ENCODE measurements at regions not wholly inside any gene's neighbourhood (a gene's known extent, or its start where the extent isn't known, plus 50 kb on each side); places are given as distances from the start of the nearest gene placed in this dataset.
A peak's percentile ranks its signal among the peaks of the same experiment; 100 is the strongest.

DNA sequence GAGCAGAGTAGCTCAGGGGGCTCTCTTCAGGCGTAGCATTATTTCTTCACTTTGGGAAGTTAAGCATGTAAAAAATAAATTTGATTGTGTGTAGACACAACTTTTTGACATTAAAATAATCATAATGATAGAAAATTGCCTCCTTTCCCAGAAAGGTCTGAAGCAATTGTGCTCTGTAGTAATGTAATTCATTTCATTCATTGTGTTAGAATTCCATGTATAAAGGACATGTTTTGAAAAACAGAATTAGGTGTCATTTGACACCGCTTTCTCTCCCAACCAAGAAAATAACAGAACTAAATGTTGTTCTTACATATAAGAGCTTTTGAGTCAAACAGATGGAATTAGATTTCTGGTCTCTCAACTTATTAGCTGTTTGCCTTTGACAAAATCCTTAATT lies 1064.2 kb upstream of the FAM98A start:
- Histone ChIP-seq H3K4me1 (ENCODE audit: control insufficient read depth in 5 of 5, insufficient read depth in 5 of 5, low read length in 5 of 5) (peaks cover 0 to 3% (median 0%) of the 10 kb centered on the region in 5 donors), H3K9ac (ENCODE audit: insufficient read depth in 1 of 2, low read length in 2 of 2) (no peak overlapping the region), H3K9me3 (ENCODE audit: control insufficient read depth in 4 of 4, insufficient read depth in 3 of 4, low read length in 3 of 4) (no peaks in the 10 kb centered on the region), H3K27me3 (ENCODE audit: control insufficient read depth in 3 of 3, insufficient read depth in 3 of 3, low read length in 2 of 3) (no peaks in the 10 kb centered on the region), H3K4me3 (no peak overlapping the region), H3K36me3 (ENCODE audit: control insufficient read depth in 4 of 4, insufficient read depth in 4 of 4, low read length in 4 of 4) (no peaks in the 10 kb centered on the region), H3K27ac (ENCODE audit: low read depth in 1 of 2, low read length in 1 of 2) (no peak overlapping the region)
- ATAC-seq (ENCODE audit: insufficient read depth, low FRiP score), result no peak
- 93% methylated on average over 2 of the region's 2 CpGs for WGBS, 2 donors
- TF ChIP-seq, protein P1, sequence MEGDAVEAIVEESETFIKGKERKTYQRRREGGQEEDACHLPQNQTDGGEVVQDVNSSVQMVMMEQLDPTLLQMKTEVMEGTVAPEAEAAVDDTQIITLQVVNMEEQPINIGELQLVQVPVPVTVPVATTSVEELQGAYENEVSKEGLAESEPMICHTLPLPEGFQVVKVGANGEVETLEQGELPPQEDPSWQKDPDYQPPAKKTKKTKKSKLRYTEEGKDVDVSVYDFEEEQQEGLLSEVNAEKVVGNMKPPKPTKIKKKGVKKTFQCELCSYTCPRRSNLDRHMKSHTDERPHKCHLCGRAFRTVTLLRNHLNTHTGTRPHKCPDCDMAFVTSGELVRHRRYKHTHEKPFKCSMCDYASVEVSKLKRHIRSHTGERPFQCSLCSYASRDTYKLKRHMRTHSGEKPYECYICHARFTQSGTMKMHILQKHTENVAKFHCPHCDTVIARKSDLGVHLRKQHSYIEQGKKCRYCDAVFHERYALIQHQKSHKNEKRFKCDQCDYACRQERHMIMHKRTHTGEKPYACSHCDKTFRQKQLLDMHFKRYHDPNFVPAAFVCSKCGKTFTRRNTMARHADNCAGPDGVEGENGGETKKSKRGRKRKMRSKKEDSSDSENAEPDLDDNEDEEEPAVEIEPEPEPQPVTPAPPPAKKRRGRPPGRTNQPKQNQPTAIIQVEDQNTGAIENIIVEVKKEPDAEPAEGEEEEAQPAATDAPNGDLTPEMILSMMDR (IDR thresholded peaks at IDR 0.05; ENCODE audit: control extremely low read depth, extremely low read depth), result no peak
- no peak for DNase-seq

GRCh38 chr2:34660741-34661140 lies 1061.6 kb upstream of the FAM98A start:
- TF ChIP-seq, protein P1 (IDR thresholded peaks at IDR 0.05; ENCODE audit: control extremely low read depth, extremely low read depth), result no peak
- Histone ChIP-seq H3K9ac (ENCODE audit: insufficient read depth in 1 of 2, low read length in 2 of 2) (no peak overlapping the region), H3K27me3 (ENCODE audit: control insufficient read depth in 3 of 3, insufficient read depth in 3 of 3, low read length in 2 of 3) (no peaks in the 10 kb centered on the region), H3K4me1 (ENCODE audit: control insufficient read depth in 5 of 5, insufficient read depth in 5 of 5, low read length in 5 of 5) (peaks cover 0 to 3% (median 0%) of the 10 kb centered on the region in 5 donors), H3K9me3 (ENCODE audit: control insufficient read depth in 4 of 4, insufficient read depth in 3 of 4, low read length in 3 of 4) (no peaks in the 10 kb centered on the region), H3K36me3 (ENCODE audit: control insufficient read depth in 4 of 4, insufficient read depth in 4 of 4, low read length in 4 of 4) (no peaks in the 10 kb centered on the region), H3K27ac (ENCODE audit: low read depth in 1 of 2, low read length in 1 of 2) (no peak overlapping the region), H3K4me3 (no peak overlapping the region)
- WGBS, 2 donors, result 62 to 75% methylated on average over 4 of the region's 4 CpGs
- DNase-seq (peak; percentile 22 to 83 (median 69)), ATAC-seq (ENCODE audit: insufficient read depth, low FRiP score) (no peak)

DNA sequence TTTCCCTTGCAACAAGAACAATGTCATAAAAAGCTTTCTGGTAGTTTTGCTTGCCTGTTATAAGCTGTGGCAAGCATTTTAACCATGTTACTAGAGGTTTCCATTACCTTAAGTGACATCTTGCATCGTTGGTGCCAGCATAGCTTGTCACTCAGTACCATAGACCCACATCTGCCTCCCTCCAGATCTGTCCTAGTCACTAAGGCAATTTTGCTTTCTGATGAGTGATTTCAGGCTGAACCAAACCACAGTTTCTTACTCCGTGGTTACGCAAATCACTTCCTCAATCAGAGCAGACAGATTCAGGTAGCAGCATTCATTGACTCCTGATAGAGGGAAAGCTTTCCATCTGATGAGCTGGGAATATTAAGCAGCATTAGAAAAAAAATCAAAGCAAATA lies 1057.5 kb upstream of the FAM98A start:
- Histone ChIP-seq H3K27me3 (ENCODE audit: control insufficient read depth in 3 of 3, insufficient read depth in 3 of 3, low read length in 2 of 3) (no peaks in the 10 kb centered on the region), H3K9ac (ENCODE audit: insufficient read depth in 1 of 2, low read length in 2 of 2) (no peak overlapping the region), H3K36me3 (ENCODE audit: control insufficient read depth in 4 of 4, insufficient read depth in 4 of 4, low read length in 4 of 4) (no peaks in the 10 kb centered on the region), H3K4me1 (ENCODE audit: control insufficient read depth in 5 of 5, insufficient read depth in 5 of 5, low read length in 5 of 5) (peaks cover 0 to 3% (median 0%) of the 10 kb centered on the region in 5 donors), H3K27ac (ENCODE audit: low read depth in 1 of 2, low read length in 1 of 2) (no peak overlapping the region), H3K9me3 (ENCODE audit: control insufficient read depth in 4 of 4, insufficient read depth in 3 of 4, low read length in 3 of 4) (no peaks in the 10 kb centered on the region), H3K4me3 (no peak overlapping the region)
- DNase-seq, result no peak
- TF ChIP-seq, protein P1 (IDR thresholded peaks at IDR 0.05; ENCODE audit: control extremely low read depth, extremely low read depth), result no peak
- 68 to 69% methylated on average over 3 of the region's 3 CpGs for WGBS, 2 donors
- no peak for ATAC-seq (ENCODE audit: insufficient read depth, low FRiP score)

DNA sequence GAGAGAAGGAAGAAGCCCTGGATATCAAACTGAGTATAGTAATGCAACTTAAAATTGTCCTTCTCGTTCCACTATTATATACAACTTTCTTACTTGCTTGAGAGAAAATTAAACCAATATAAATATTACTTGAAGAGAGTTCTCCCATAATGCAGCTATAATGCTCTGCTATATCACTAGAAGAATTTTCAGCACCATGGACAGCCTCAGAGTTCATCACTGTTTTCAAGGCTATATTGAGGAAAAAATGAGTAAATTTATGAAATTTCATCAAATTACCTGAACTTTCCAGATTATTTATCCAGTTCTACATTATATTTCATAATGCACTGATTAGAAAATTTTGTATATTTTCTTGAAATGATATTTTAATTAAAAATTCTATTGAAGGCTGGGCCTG lies 1053.5 kb upstream of the FAM98A start:
- no peak overlapping the region for H3K4me3 ChIP-seq
- H3K27ac ChIP-seq (ENCODE audit: low read depth in 1 of 2, low read length in 1 of 2), result no peak overlapping the region
- no peaks in the 10 kb centered on the region for H3K4me1 ChIP-seq (ENCODE audit: control insufficient read depth in 5 of 5, insufficient read depth in 5 of 5, low read length in 5 of 5)
- no peak overlapping the region for H3K9ac ChIP-seq (ENCODE audit: insufficient read depth in 1 of 2, low read length in 2 of 2)
- peak in 2 of 3 donors; percentile 65 to 80 for DNase-seq
- H3K36me3 ChIP-seq (ENCODE audit: control insufficient read depth in 4 of 4, insufficient read depth in 4 of 4, low read length in 4 of 4), result no peaks in the 10 kb centered on the region
- no peaks in the 10 kb centered on the region for H3K9me3 ChIP-seq (ENCODE audit: control insufficient read depth in 4 of 4, insufficient read depth in 3 of 4, low read length in 3 of 4)
- no peak for ATAC-seq (ENCODE audit: insufficient read depth, low FRiP score)
- 79% methylated on average over 1 of the region's 1 CpG for WGBS, 2 donors
- no peaks in the 10 kb centered on the region for H3K27me3 ChIP-seq (ENCODE audit: control insufficient read depth in 3 of 3, insufficient read depth in 3 of 3, low read length in 2 of 3)
- TF ChIP-seq, protein P1 (IDR thresholded peaks at IDR 0.05; ENCODE audit: control extremely low read depth, extremely low read depth), result no peak

Measured in lung (tissue), 11 donors.